Astrocyte (in vitro differentiated cells and primary cell): ENCODE measurements at regions not wholly inside any gene's neighbourhood (a gene's known extent, or its start where the extent isn't known, plus 50 kb on each side); places are given as distances from the start of the nearest gene placed in this dataset.

ENCODE experiments used
- EZH2 ChIP-seq: IDR thresholded peaks from 2 replicates; pipeline ENCODE4 v1.6.1; 2012; ENCODE audit warnings: mild to moderate bottlenecking, low read length, inconsistent platforms; ENCODE audit not compliant: insufficient read depth
- TF ChIP-seq, protein P1 (sequence below): IDR thresholded peaks from 2 replicates; pipeline ENCODE4 v1.5.1; 2011; ENCODE audit warnings: low read depth, mild to moderate bottlenecking, inconsistent platforms, low read length, moderate library complexity; ENCODE audit not compliant: insufficient read depth

DNA sequence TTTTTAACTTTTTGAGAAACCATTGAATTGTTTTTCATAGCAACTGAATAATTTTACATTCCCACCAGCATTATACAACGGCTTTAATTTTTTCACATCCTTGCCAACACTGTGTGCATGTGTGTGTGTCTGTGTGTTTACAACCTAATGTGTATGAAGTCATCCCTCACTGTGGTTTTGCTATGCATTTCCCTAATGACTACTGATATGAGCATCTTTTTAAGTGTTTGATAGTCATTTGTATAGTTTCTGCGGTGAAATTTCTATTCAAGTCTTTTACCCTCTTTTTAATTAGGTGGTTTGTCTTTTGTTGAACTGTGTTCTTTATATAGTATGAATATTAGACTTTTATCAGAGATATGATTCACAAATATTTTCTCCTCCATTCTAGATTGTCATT is 263.1 kb upstream of the COX7C start:
- TF ChIP-seq, protein P1, sequence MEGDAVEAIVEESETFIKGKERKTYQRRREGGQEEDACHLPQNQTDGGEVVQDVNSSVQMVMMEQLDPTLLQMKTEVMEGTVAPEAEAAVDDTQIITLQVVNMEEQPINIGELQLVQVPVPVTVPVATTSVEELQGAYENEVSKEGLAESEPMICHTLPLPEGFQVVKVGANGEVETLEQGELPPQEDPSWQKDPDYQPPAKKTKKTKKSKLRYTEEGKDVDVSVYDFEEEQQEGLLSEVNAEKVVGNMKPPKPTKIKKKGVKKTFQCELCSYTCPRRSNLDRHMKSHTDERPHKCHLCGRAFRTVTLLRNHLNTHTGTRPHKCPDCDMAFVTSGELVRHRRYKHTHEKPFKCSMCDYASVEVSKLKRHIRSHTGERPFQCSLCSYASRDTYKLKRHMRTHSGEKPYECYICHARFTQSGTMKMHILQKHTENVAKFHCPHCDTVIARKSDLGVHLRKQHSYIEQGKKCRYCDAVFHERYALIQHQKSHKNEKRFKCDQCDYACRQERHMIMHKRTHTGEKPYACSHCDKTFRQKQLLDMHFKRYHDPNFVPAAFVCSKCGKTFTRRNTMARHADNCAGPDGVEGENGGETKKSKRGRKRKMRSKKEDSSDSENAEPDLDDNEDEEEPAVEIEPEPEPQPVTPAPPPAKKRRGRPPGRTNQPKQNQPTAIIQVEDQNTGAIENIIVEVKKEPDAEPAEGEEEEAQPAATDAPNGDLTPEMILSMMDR, result no peak
- no peak for TF ChIP-seq EZH2
